ENCODE measurements at regions not wholly inside any gene's neighbourhood (a gene's known extent, or its start where the extent isn't known, plus 50 kb on each side); places are given as distances from the start of the nearest gene placed in this dataset.
"Not testable (repeated sequence)": the region's sequence is repeated elsewhere in the genome, so short reads cannot be mapped to it uniquely, and the experiment has no call there.

GRCh38 chr11:35046681-35047080, 92.3 kb upstream of the CD44 start:
- DNase-seq = no peak

- DNase-seq = no peak
Observed at GRCh38 chr11:35047179-35047578, 91.8 kb upstream of the CD44 start.

GRCh38 chr11:35047769-35048168, 91.2 kb upstream of the CD44 start:
- no peak for DNase-seq

- DNase-seq = not testable (repeated sequence)
Observed at GRCh38 chr11:35048346-35048745, 90.6 kb upstream of the CD44 start.

GRCh38 chr11:35049859-35050531, 89.0 kb upstream of the CD44 start:
- peak; percentile 83 for DNase-seq

GRCh38 chr11:35050541-35050995, 88.4 kb upstream of the CD44 start:
- DNase-seq = peak; percentile 50

- DNase-seq = no peak
Observed at GRCh38 chr11:35056391-35057093, 82.4 kb upstream of the CD44 start.

- DNase-seq = no peak
Observed at GRCh38 chr11:35057926-35058668, 80.9 kb upstream of the CD44 start.

- no peak for DNase-seq
Observed at GRCh38 chr11:35058669-35059434, 80.1 kb upstream of the CD44 start.

GRCh38 chr11:35061516-35062440, 77.2 kb upstream of the CD44 start:
- no peak for DNase-seq

- no peak for DNase-seq
Observed at GRCh38 chr11:35063488-35063931, 75.5 kb upstream of the CD44 start.

GRCh38 chr11:35064114-35064800, 74.7 kb upstream of the CD44 start:
- no peak for DNase-seq

GRCh38 chr11:35065566-35065965, 73.4 kb upstream of the CD44 start:
- DNase-seq = no peak

GRCh38 chr11:35066030-35066429, 72.9 kb upstream of the CD44 start:
- no peak for DNase-seq

GRCh38 chr11:35066783-35067423, 72.1 kb upstream of the CD44 start:
- DNase-seq = no peak

- no peak for DNase-seq
Observed at GRCh38 chr11:35071722-35072121, 67.2 kb upstream of the CD44 start.

GRCh38 chr11:35073691-35074419, 65.1 kb upstream of the CD44 start:
- DNase-seq = no peak

GRCh38 chr11:35076201-35077100, 62.5 kb upstream of the CD44 start:
- no peak for DNase-seq

All from tongue (tissue), 1 donor.